Prostate gland (tissue), 2 donors: ENCODE measurements at regions not wholly inside any gene's neighbourhood (a gene's known extent, or its start where the extent isn't known, plus 50 kb on each side); places are given as distances from the start of the nearest gene placed in this dataset.

Experiments
- POLR2A ChIP-seq: fragments of 450-650 bp; IDR thresholded peaks from one replicate; pipeline ENCODE4 v1.6.1; 2016; ENCODE audit warnings: antibody characterized with exemption, mild to moderate bottlenecking
- TF ChIP-seq, protein P1 (sequence below), 4 experiments: fragments of 200-600 bp in 2 of 4; fragments of 450-650 bp in 2 of 4; sonication (generic) in 2 of 4; IDR thresholded peaks; 1 replicate in 3 of 4; 2 replicates in 1 of 4; pipeline ENCODE4 v1.5.1; 2016 to 2019; ENCODE audit warnings: antibody characterized with exemption in 4 of 4, mild to moderate bottlenecking in 2 of 4, moderate library complexity in 2 of 4

GRCh38 chr21:32958288-32959002, 67.3 kb upstream of the OLIG2 start:
- TF ChIP-seq, protein P1, sequence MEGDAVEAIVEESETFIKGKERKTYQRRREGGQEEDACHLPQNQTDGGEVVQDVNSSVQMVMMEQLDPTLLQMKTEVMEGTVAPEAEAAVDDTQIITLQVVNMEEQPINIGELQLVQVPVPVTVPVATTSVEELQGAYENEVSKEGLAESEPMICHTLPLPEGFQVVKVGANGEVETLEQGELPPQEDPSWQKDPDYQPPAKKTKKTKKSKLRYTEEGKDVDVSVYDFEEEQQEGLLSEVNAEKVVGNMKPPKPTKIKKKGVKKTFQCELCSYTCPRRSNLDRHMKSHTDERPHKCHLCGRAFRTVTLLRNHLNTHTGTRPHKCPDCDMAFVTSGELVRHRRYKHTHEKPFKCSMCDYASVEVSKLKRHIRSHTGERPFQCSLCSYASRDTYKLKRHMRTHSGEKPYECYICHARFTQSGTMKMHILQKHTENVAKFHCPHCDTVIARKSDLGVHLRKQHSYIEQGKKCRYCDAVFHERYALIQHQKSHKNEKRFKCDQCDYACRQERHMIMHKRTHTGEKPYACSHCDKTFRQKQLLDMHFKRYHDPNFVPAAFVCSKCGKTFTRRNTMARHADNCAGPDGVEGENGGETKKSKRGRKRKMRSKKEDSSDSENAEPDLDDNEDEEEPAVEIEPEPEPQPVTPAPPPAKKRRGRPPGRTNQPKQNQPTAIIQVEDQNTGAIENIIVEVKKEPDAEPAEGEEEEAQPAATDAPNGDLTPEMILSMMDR (IDR thresholded peaks at IDR 0.05) = no peak
- TF ChIP-seq POLR2A = no peak
